NCI-H345 treated with DMSO at 0.1 percent for 48 hours (cell line): ENCODE measurements at regions not wholly inside any gene's neighbourhood (a gene's known extent, or its start where the extent isn't known, plus 50 kb on each side); places are given as distances from the start of the nearest gene placed in this dataset.

Experiments used
- DNase-seq: peaks from one replicate; lab custom pipeline; 2025; ENCODE audit not compliant: unreplicated experiment; lab: John Stamatoyannopoulos, UW

DNA sequence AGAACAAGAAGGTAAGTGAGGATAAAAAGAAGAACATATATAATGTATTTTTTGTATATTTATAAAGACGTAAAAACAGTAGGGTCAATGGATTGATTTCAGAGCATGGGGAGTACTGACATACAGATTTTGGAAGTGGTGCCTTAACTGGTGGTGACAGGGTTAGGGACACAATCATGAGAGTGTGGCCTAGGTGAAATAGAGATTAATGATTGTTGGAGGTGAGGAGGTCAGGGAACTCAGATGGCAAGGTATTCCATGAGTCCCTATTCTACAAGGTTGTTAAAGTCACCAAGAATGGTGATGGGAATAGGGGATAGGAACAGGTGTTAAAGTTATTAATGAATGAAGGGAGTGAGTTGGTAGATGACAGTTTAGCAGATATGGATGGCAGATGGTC lies 210.8 kb downstream of the SEMA6A start:
- no peak for DNase-seq

DNA sequence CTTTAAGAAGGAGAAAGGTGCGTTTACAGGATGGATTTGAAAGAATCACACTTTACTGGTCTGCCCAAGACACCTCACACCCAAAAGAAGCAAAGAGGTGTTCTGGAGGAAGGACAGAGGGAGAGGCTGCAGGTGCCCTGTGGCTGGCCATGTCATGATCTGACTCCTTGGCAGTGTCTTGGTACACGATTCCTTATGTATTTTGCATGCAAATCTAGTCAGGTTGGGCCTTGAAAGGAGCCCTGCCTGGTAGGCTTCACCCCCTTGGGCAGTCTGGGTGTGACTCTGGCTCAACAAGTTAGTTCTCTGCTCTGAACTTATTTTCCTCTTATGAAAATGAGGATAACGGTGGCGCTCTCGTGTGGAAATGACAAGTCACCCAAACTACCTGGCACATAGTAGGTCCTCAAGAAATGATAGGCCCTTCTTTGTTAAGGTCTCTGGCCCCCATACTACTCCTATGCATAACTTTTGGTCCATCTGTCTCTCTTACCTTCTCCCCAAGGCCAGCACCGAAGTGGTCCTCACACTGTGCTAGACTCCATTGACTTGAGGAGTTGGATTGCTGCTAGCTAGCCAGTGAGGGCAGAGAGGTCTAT lies 212.5 kb downstream of the SEMA6A start:
- no peak for DNase-seq

DNA sequence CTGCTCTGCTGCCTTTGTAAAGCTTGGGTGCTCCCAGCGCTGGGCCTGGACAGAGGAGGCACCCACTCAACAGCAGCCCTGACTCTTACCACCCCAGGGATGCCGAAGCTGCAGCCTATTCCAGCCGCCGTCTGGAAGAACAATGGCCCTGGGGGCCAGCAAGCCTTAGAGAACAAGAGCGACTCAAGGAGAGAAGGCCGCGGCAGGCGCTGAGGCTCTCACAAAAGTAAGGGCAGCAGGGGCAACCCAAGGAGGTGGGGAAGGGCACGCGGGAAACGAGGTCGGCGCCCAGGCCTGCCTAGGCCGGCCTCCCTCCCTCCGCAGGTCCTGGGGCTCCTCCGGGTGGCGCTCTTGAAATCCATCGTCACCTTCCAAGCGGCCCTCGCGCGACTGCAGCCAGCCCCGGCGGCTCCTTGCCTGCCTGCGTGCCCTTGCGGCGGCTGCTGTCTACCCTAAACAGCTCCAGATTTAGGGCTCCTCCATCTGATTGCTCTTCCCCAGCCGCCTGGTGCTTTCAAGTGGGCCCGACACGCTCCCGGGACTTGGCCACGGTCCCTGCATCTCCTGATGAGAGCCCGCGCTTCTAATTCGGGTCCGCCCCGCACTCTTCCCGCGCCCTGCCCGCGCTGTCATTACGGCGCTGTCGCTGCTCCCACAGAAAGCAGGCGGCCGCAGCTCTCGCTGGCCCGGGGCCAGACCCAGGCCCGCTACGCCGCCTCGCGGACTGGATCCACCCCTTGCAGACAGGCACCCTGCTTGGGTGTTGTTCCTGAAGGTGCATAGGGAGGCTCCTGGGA lies 213.3 kb downstream of the SEMA6A start:
- peak; percentile 39 for DNase-seq

DNA sequence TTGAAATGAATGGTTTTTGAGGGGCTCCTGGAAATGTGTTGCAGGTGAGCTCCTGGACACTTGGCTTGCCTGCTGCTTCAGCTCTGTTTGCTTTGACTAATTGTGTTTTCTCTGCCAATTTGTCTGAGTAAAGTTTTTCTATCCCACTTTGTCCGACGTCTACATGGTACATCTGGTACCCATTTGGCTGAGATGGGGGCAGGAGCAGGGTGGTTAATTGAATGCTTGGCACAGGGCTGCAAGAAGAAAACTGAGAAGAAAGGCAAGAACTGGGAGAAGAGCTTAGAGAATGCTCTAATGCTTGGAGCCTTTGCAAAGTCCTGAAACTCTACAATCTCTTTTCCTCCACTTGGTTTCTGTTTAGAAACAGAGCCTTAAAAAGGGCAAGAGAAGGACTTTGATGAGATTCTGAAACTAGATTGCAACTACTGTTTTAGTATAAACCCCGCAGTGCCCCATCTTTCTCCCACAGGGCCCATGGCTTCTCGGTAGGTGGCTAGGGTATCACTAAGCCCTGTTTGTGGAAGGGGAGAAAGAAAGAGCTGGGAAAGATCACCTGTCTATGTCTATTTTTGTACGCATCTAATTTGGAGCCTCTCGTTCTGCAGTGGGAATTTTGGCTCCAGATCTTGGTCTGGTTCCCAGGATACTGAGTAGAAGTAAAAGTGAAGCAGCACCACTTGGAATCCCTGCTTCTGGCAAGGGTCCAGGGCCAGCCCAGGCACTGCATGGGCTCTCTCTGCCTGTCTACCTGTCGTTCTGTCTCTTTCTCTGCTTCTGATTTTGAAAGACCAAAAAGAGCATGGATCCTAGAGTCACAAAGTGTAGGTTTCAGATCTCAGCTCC lies 214.4 kb downstream of the SEMA6A start:
- DNase-seq = peak; percentile 21

DNA sequence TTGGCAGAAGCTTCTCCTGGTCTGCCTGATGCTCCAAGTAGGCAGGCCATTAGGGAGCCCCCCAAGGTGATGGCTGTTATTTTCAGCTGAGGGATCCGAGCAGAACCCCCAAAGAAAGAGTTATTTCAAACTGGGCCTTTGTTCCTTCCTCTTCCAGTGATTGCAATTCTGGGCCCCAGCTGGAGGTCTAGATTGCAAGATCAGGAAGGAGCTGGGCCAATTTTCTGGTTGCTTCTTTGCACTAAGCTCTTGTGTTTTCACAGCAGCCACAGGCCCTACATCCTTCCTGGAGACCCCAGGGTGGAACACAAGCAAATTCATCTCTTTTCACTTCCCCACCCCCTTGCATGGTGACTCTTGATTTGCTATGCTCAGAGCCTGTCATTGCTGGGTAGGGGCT lies 215.0 kb downstream of the SEMA6A start:
- DNase-seq = no peak

DNA sequence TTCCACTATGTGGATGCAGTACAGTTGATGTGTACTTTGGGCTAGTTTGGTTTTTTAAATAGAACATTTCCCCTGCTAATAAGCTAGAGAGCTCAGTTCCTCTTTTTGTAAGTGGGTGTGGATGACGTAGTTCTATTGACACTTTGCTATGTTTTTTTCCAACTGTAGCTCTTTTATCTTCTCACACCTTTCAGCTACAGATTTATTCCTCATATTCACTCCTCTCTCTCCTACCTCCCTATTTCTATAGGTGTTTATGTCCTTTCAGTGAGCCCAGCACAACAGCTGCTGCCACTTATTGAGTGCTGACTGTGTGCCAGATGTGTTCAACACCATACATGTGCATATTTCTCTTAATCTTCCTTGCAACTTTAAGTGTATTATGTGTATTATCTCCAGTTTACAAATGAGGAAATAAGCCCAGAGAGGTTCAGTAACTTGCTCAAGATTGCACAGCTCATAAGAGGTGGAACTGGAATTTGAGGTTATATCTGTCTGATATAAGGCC lies 215.7 kb downstream of the SEMA6A start:
- no peak for DNase-seq

DNA sequence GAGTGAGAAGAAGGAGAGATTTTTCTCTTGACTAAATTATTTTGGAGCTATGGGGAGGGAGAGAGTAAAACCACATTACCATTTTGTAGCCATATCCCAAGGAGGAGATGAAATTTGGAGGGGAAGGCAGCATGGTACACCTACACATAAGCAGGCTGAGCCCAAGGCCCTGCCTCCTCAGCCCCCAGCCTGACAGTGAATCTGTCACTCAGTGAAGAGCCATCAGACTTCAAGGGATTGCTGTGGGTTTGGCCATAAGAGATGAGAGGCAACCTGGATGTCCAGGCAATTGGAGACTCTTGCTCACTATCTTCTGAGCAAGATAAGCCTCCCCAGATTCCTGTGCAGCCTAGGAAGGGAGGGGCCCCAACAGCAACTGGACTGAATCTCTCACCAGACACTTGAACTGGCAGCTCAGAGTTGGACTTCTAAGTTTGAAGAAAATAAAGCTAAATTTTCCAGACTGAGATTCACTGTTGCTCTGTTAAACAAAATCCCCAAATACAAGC lies 216.6 kb downstream of the SEMA6A start:
- DNase-seq = no peak

DNA sequence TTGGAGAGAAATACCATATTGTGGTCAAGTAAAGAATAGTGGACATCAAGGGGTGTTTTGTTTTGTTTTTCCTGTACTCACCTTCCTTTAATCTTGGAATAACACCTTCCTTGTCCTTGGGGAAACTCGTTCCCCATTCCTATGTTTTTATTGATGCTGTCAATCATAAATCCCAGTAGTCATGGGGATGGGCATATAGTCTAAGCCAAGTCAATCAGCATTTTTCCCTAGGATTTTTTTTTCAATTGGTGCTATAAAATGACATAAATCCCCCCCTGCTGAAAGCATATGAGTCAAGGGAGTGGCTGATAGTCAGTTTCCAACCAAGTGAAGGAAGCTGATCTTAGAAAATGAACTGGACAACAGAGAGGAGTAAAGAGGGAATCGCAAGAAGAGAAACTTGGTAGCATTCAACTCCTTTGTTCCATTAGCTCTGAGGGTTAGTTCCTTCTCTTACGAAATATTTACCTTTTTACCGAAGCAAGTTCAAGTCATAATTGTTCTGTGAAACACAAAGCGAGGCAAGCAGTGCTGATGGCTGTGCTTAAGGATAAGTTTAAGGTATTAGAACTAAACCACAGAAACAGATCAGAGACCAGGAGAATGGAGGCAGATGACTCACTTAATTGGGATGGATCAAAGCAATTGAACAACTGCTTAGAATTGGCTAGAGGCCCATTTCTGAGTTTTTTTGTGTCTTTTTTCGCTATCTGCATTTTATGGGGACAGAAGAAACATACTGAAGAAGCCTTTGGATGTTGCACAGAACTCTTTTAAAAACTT lies 218.6 kb downstream of the SEMA6A start:
- DNase-seq = no peak

DNA sequence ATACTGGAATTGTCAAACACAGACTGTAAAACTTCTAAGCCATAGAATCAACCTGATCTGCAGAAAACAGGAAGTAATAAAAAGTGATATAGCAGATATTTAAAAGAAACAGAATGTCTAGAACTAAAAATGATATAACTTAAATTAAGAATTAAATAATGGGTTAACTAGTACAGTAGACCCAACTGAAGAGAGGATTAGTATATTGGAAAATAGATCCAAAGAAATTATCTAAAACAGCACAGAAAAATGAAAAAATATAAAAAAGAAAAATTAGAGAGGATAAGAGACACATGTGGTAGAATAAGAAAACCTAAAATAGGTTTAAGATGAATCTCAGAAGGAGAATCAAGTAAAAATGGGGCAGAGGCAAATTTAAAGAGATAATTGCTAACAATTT lies 219.9 kb downstream of the SEMA6A start:
- no peak for DNase-seq

DNA sequence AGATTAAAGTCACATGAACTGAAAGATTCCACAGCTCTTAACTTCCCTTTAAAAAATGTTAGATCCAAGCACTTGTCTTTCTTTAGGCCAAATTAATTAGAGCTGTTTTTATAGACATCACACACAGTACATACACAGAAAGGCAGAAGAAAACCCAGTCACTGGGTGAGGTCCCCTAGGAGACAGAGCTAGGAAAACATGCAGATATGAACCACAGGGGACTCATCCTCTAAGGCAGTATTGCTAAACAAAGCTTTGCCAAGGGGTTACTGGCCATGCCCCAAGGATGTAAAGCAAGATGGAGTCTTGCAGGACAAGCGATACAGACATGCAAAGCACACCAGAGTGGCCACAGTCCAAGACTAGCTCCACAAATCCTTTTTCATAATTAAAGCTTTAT lies 227.0 kb downstream of the SEMA6A start:
- no peak for DNase-seq

DNA sequence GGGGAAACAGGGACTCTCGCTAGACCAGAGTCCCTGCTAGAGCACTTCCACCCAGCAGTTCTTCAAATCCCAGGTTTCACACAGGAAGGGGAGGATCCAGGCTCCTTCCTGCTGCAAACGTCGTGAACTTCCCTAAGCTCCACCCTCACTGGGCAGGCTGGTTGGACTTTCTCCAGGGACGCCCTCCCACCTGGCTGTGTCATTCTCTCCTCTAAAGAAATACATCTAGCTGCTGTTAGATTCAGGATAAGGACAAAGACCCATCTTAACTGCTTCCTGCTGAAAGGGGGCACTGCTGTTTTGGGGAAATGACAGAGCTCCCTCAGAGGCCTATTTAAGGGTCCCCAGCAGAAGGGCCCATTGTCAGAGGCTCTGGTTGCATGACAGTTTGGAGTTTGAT lies 230.7 kb downstream of the SEMA6A start:
- no peak for DNase-seq
